K562 (cell line): ENCODE measurements at regions not wholly inside any gene's neighbourhood (a gene's known extent, or its start where the extent isn't known, plus 50 kb on each side); places are given as distances from the start of the nearest gene placed in this dataset.

Experiments
- ATAC-seq: fragments of 200-7000 bp; cut with Tn5 transposase; 3 replicates; pipeline ENCODE4 v1.9.1; 2020; ENCODE audit warnings: moderate library complexity
- BruUV-seq: library from RNA; stranded (reverse); fragments of 400-500 nt; replicated peaks from 2 replicates; lab custom pipeline; 2021; lab: Mats Ljungman, UMichigan
- CTCF ChIA-PET: fragments of 300-600 bp; formaldehyde crosslinking; extraction: SDS; loops from one replicate; lab custom pipeline; 2021; ENCODE audit warnings: low intra/inter-chr PET ratio; lab: Yijun Ruan, JAX
- POLR2A ChIA-PET: fragments of 300-600, 350-650 bp; sonication (Branson Sonifier 250); formaldehyde crosslinking; extraction: SDS; loops from one replicate; lab custom pipeline; 2021; ENCODE audit warnings: antibody characterized with exemption, inconsistent platforms; lab: Yijun Ruan, JAX
- DNase-seq, 4 experiments: peaks; one replicate each; pipeline versions ENCODE4 v3.0.0 to v3.0.0-alpha.2; 2011 to 2018; ENCODE audit warnings: low spot score in 3 of 4, mixed read lengths in 3 of 4; ENCODE audit errors: extremely low read depth in 1 of 4
- FAIRE-seq: peaks from 2 replicates; lab custom pipeline; 2011; peaks lifted over from hg19 to GRCh38; lab: Jason Lieb, UNC
- H2AFZ ChIP-seq: 2 replicates; pipeline ENCODE4 v1.6.0; 2011; ENCODE audit warnings: low read depth, low read length, control low read depth, inconsistent platforms
- H3K27ac ChIP-seq: fragments of 200-600 bp; 3 replicates; pipeline ENCODE4 v1.8.0; 2011; ENCODE audit warnings: low read depth, mild to moderate bottlenecking, control low read depth, inconsistent platforms, low read length, moderate library complexity, mixed read lengths; ENCODE audit errors: extremely low read depth
- H3K27me3 ChIP-seq, 2 experiments: fragments of 300-600 bp in 1 of 2; 2 replicates in 1 of 2; 3 replicates in 1 of 2; pipeline versions ENCODE4 v1.6.0 to v1.8.0; 2011; ENCODE audit warnings: inconsistent platforms in 2 of 2, low read length in 2 of 2, mild to moderate bottlenecking in 1 of 2, mixed read lengths in 1 of 2, moderate library complexity in 1 of 2; ENCODE audit not compliant: control insufficient read depth in 2 of 2, insufficient read depth in 2 of 2
- H3K36me3 ChIP-seq: fragments of 300-600 bp; 3 replicates; pipeline ENCODE4 v1.8.0; 2011; ENCODE audit warnings: mild to moderate bottlenecking, low read length, inconsistent platforms; ENCODE audit not compliant: control insufficient read depth, insufficient read depth
- H3K4me1 ChIP-seq, 2 experiments: fragments of 200-600 bp in 1 of 2; replicated peaks in 1 of 2; 2 replicates in 1 of 2; 3 replicates in 1 of 2; pipeline versions ENCODE4 v1.5.1 to v1.8.0; 2011; ENCODE audit warnings: inconsistent platforms in 2 of 2, low read length in 2 of 2, mild to moderate bottlenecking in 1 of 2, mixed read lengths in 1 of 2, moderate library complexity in 1 of 2; ENCODE audit not compliant: control insufficient read depth in 2 of 2, insufficient read depth in 2 of 2
- H3K4me2 ChIP-seq: 2 replicates; pipeline ENCODE4 v1.6.1; 2011; ENCODE audit warnings: low read length, control low read depth, inconsistent platforms, mixed read lengths; ENCODE audit not compliant: insufficient read depth
- H3K4me3 ChIP-seq: fragments of 200-600 bp; sonication (generic), shearing (Covaris generic); 2 replicates; pipeline ENCODE4 v1.5.1; 2016; ENCODE audit warnings: control low read depth, inconsistent platforms
- H3K79me2 ChIP-seq: fragments of 200-600 bp; 3 replicates; pipeline ENCODE4 v1.8.0; 2011; ENCODE audit warnings: low read length, inconsistent platforms; ENCODE audit not compliant: control insufficient read depth, insufficient read depth
- H3K9ac ChIP-seq, 2 experiments: 2 replicates each; pipeline versions ENCODE4 v1.6.0 to v1.6.1; 2011; ENCODE audit warnings: low read depth in 2 of 2, low read length in 2 of 2, control low read depth in 1 of 2, inconsistent platforms in 1 of 2, mild to moderate bottlenecking in 1 of 2, mixed read lengths in 1 of 2; ENCODE audit not compliant: insufficient read depth in 1 of 2
- H3K9me1 ChIP-seq: one replicate; pipeline ENCODE4 v1.6.0; 2011; ENCODE audit warnings: inconsistent platforms, mild to moderate bottlenecking, low read length, moderate library complexity; ENCODE audit not compliant: control insufficient read depth, insufficient read depth
- H3K9me3 ChIP-seq: replicated peaks from 2 replicates; pipeline ENCODE4 v1.5.1; 2011; ENCODE audit warnings: low read depth, low read length, inconsistent platforms; ENCODE audit not compliant: control insufficient read depth, insufficient read depth
- H4K20me1 ChIP-seq: replicated peaks from 2 replicates; pipeline ENCODE4 v1.6.1; 2011; ENCODE audit warnings: low read length, inconsistent platforms, mixed read lengths; ENCODE audit not compliant: control insufficient read depth, insufficient read depth
- BCL6 ChIP-seq: fragments of 250-450 bp; sonication (Bioruptor Pico); IDR thresholded peaks from 2 replicates; pipeline ENCODE4 v1.4.0; 2020
- CAMTA2 ChIP-seq: fragments of 250-450 bp; sonication (Bioruptor Pico); conservative IDR thresholded peaks from 2 replicates; pipeline ENCODE4 v1.5.1; 2022
- EP300 ChIP-seq: IDR thresholded peaks from 2 replicates; pipeline ENCODE4 v1.6.1; 2012; ENCODE audit warnings: low read length, improper control_type of control experiment
- HDAC8 ChIP-seq: fragments of 450-650 bp; IDR thresholded peaks from 2 replicates; pipeline ENCODE4 v1.6.1; 2016; ENCODE audit warnings: mild to moderate bottlenecking, missing genetic modification characterization, moderate library complexity, missing compliant biosample characterization
- KLF16 ChIP-seq: IDR thresholded peaks from 2 replicates; pipeline ENCODE4 v1.6.1; 2016; ENCODE audit warnings: antibody characterized with exemption
- MYBL2 ChIP-seq, 2 experiments: fragments of 450-650 bp in 1 of 2; sonication (generic) in 1 of 2; formaldehyde crosslinking in 1 of 2; IDR thresholded peaks; 2 replicates each; pipeline versions ENCODE4 v1.6.1 to v1.8.1; 2017 to 2022; ENCODE audit warnings: borderline replicate concordance in 1 of 2, inconsistent platforms in 1 of 2, low read depth in 1 of 2, mild to moderate bottlenecking in 1 of 2, missing genetic modification reagents in 1 of 2, moderate library complexity in 1 of 2
- SIX5 ChIP-seq, 2 experiments: IDR thresholded peaks; 2 replicates each; pipeline ENCODE4 v1.6.1; 2011; ENCODE audit warnings: low read length in 2 of 2, borderline replicate concordance in 1 of 2, low read depth in 1 of 2, mild to moderate bottlenecking in 1 of 2, moderate library complexity in 1 of 2; ENCODE audit not compliant: insufficient read depth in 1 of 2
- SRF ChIP-seq, 2 experiments: fragments of 250-450, 450-650 bp in 1 of 2; sonication (Bioruptor Pico) in 1 of 2; sonication (generic) in 1 of 2; formaldehyde crosslinking; IDR thresholded peaks; 2 replicates each; pipeline versions ENCODE4 v1.5.0 to v1.5.1; 2020 to 2022; ENCODE audit warnings: mild to moderate bottlenecking in 1 of 2, missing genetic modification reagents in 1 of 2
- SRSF9 ChIP-seq: fragments of 200-400 bp; formaldehyde crosslinking; IDR thresholded peaks from 2 replicates; pipeline ENCODE4 v1.6.1; 2017; ENCODE audit warnings: low read depth, low read length, borderline replicate concordance
- ZNF12 ChIP-seq: sonication (generic); formaldehyde crosslinking; IDR thresholded peaks from 2 replicates; pipeline ENCODE4 v1.4.0; 2020; ENCODE audit warnings: mild to moderate bottlenecking, missing genetic modification reagents
- ZNF197 ChIP-seq: fragments of 200-800 bp; sonication (Bioruptor generic); IDR thresholded peaks from 2 replicates; pipeline ENCODE4 v1.6.1; 2016; ENCODE audit warnings: low read depth, missing genetic modification characterization, missing compliant biosample characterization
- ZNF23 ChIP-seq: fragments of 250-450 bp; sonication (Bioruptor Pico); IDR thresholded peaks from 2 replicates; pipeline ENCODE4 v1.4.0; 2020; ENCODE audit warnings: mild to moderate bottlenecking
- ZSCAN32 ChIP-seq: fragments of 450-650 bp; formaldehyde crosslinking; IDR thresholded peaks from 2 replicates; pipeline ENCODE4 v1.4.0; 2020; ENCODE audit warnings: mild to moderate bottlenecking, moderate library complexity
- WGBS: fragments of 100-300 bp; shearing (Covaris generic); methylation state at CpG from one replicate; pipeline ENCODE4 v1.1.6; 2016; ENCODE audit warnings: low coverage, mixed read lengths; ENCODE audit not compliant: insufficient coverage; ENCODE audit errors: missing lambda C conversion rate; 5-methylcytosine and 5-hydroxymethylcytosine counted together
- in situ Hi-C: fragments of 300-500 bp; cut with MboI; formaldehyde crosslinking; loops from 4 replicates; pipeline ENCODE4 v1.15.0; 2018; ENCODE audit warnings: inconsistent platforms, mixed read lengths
- intact Hi-C: fragments of 100-400 bp; cut with micrococcal nuclease; formaldehyde crosslinking; loops from 2 replicates; pipeline ENCODE4 v1.14.2; 2022
- TF ChIP-seq, protein P1 (sequence below): sonication (generic); formaldehyde crosslinking; IDR thresholded peaks from 2 replicates; pipeline ENCODE4 v1.8.1; 2023; ENCODE audit warnings: mild to moderate bottlenecking, missing genetic modification reagents
- TF ChIP-seq, protein P2 (sequence below): fragments of 200-800 bp; sonication (Bioruptor generic); IDR thresholded peaks from 2 replicates; pipeline ENCODE4 v1.6.1; 2017; ENCODE audit warnings: missing genetic modification characterization, missing compliant biosample characterization

DNA sequence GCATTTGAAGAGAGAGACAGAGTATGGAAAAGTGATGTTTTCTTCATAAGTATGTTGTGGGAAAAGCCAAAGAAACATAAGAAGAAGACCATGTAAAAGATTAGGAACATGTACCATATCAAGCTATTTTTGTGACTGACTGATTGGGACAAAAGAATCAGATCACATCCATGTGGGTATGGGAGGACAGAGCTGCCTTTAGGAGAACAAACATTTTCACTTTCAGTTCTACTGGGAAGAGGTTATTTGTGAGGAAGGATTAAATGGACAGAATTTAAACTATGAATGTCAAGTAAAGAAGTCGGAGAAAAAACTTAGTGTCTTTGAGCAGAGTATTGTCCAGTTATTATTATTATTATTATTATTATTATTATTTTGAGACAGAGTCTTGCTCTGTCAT, 124.4 kb upstream of the HCRTR2 start:
- H3K4me3 ChIP-seq = no peak overlapping the region
- no peak overlapping the region for H3K4me2 ChIP-seq
- H2AFZ ChIP-seq = no peak overlapping the region
- intact Hi-C loops = no loop called here
- no peak for ATAC-seq
- H3K27me3 ChIP-seq = no peaks in the 10 kb centered on the region
- TF ChIP-seq SRF (CRISPR knock-in tag; IDR thresholded peaks at IDR 0.05) = no peak
- TF ChIP-seq SIX5 (IDR thresholded peaks at IDR 0.05; ENCODE audit: borderline replicate concordance in 1 of 2, insufficient read depth in 1 of 2, low read depth in 1 of 2, low read length in 2 of 2) = no peak
- no TSS peak for BruUV-seq
- H3K9me3 ChIP-seq = no peaks in the 10 kb centered on the region; the same call in 1 of the 2 replicates
- H3K36me3 ChIP-seq = no peaks in the 10 kb centered on the region
- WGBS = 9% methylated on average over 1 of the region's 1 CpG
- POLR2A ChIA-PET = no interaction called here
- H3K79me2 ChIP-seq = no peaks in the 10 kb centered on the region
- no peak for DNase-seq
- H3K9me1 ChIP-seq = no peaks in the 10 kb centered on the region
- H3K9ac ChIP-seq = no peak overlapping the region
- H3K27ac ChIP-seq = no peak overlapping the region
- no peak for FAIRE-seq
- no peaks in the 10 kb centered on the region for H3K4me1 ChIP-seq
- in situ Hi-C loops = no loop called here
- CTCF ChIA-PET = no interaction called here
- H4K20me1 ChIP-seq = no peaks in the 10 kb centered on the region

DNA sequence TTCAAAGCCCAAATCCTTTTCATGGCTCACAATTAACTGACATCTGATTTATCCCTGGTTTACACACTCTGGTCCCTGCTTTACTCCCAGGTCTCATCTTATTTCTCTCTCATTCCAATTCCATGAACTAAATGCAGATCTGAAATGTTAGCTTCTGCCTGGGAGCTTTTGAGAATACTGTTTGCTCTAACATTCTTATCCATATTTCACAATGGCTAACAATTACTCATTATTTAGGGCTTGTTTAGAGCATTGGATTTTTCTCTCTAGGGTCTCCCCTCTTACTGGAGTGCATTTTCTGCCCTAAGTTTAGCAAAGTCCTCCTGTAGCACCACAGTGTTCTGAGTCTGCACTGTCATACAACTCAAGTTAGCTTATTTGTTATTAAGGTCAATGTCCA, 121.5 kb upstream of the HCRTR2 start:
- Histone ChIP-seq H3K9me1 (no peaks in the 10 kb centered on the region), H4K20me1 (no peaks in the 10 kb centered on the region), H3K9ac (no peak overlapping the region), H3K36me3 (no peaks in the 10 kb centered on the region), H3K27ac (no peak overlapping the region), H3K4me1 (no peaks in the 10 kb centered on the region), H3K79me2 (no peaks in the 10 kb centered on the region), H3K4me3 (no peak overlapping the region), H3K9me3 (no peaks in the 10 kb centered on the region), H2AFZ (no peak overlapping the region), H3K4me2 (no peak overlapping the region), H3K27me3 (no peaks in the 10 kb centered on the region)
- no TSS peak for BruUV-seq
- in situ Hi-C loops (no loop called here), intact Hi-C loops (no loop called here)
- DNase-seq (no peak), ATAC-seq (no peak), FAIRE-seq (no peak)
- ChIA-PET POLR2A (no interaction called here), CTCF (no interaction called here)
- TF ChIP-seq BCL6 (no peak), ZNF12 (CRISPR knock-in tag) (no peak), MYBL2 (IDR thresholded peaks at IDR 0.05; ENCODE audit: low read depth) (no peak), MYBL2 (CRISPR knock-in tag; IDR thresholded peaks at IDR 0.05; ENCODE audit: borderline replicate concordance) (no peak), EP300 (no peak), CAMTA2 (CRISPR knock-in tag) (no peak), SRSF9 (no peak), ZSCAN32 (CRISPR knock-in tag) (no peak), KLF16 (no peak), ZNF197 (no peak), HDAC8 (tag) (no peak), ZNF23 (CRISPR knock-in tag) (no peak)
- TF ChIP-seq, protein P1, sequence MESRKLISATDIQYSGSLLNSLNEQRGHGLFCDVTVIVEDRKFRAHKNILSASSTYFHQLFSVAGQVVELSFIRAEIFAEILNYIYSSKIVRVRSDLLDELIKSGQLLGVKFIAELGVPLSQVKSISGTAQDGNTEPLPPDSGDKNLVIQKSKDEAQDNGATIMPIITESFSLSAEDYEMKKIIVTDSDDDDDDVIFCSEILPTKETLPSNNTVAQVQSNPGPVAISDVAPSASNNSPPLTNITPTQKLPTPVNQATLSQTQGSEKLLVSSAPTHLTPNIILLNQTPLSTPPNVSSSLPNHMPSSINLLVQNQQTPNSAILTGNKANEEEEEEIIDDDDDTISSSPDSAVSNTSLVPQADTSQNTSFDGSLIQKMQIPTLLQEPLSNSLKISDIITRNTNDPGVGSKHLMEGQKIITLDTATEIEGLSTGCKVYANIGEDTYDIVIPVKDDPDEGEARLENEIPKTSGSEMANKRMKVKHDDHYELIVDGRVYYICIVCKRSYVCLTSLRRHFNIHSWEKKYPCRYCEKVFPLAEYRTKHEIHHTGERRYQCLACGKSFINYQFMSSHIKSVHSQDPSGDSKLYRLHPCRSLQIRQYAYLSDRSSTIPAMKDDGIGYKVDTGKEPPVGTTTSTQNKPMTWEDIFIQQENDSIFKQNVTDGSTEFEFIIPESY (CRISPR knock-in tag) = no peak
- TF ChIP-seq, protein P2, sequence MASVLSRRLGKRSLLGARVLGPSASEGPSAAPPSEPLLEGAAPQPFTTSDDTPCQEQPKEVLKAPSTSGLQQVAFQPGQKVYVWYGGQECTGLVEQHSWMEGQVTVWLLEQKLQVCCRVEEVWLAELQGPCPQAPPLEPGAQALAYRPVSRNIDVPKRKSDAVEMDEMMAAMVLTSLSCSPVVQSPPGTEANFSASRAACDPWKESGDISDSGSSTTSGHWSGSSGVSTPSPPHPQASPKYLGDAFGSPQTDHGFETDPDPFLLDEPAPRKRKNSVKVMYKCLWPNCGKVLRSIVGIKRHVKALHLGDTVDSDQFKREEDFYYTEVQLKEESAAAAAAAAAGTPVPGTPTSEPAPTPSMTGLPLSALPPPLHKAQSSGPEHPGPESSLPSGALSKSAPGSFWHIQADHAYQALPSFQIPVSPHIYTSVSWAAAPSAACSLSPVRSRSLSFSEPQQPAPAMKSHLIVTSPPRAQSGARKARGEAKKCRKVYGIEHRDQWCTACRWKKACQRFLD = no peak
